AG04449 (cell line): ENCODE measurements at regions not wholly inside any gene's neighbourhood (a gene's known extent, or its start where the extent isn't known, plus 50 kb on each side); places are given as distances from the start of the nearest gene placed in this dataset.

Experiments used
- CTCF ChIA-PET: fragments of 350-600 bp; formaldehyde crosslinking; extraction: SDS; loops from one replicate; lab custom pipeline; 2021; ENCODE audit warnings: antibody characterized with exemption; lab: Yijun Ruan, JAX
- POLR2A ChIA-PET: fragments of 400-600, 350-600 bp; formaldehyde crosslinking; extraction: SDS; loops from one replicate; lab custom pipeline; 2020; ENCODE audit warnings: antibody characterized with exemption, inconsistent platforms; lab: Yijun Ruan, JAX
- DNase-seq: peaks from one replicate; pipeline ENCODE4 v3.0.0-alpha.2; 2010; ENCODE audit warnings: low read depth, low spot score
- H3K4me3 ChIP-seq: 2 replicates; pipeline ENCODE4 v1.5.1; 2011; ENCODE audit warnings: low read depth, mild to moderate bottlenecking, control low read depth, low read length
- TF ChIP-seq, protein P1 (sequence below): IDR thresholded peaks from one replicate; pipeline ENCODE4 v1.5.1; 2011; ENCODE audit warnings: mild to moderate bottlenecking, moderate library complexity, low read length, control low read depth, inconsistent platforms; ENCODE audit not compliant: insufficient read depth; ENCODE audit errors: missing control alignments

DNA sequence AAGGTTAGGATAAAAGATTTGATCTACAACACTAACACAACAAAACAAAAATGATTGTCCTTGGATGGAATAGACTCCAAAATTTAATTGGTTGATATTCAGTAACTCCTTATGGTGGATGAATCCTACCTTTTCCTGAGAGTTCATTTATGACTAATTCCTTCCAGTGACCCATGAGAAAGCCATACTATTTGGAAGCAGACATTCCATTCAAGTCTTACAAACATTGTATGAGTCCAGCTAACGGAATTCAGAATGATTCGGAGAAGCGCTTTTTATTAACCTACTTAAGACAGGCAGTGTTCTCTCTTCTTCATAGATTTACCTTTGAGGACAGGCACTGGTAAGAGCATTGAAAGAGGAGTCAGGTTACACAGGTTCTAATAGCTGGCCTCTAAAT, 155.6 kb upstream of the ZNF648 start:
- no peak for DNase-seq
- POLR2A ChIA-PET: interaction anchor here (0.6 kb wide), 1 partner anchor 175 kb away, joined by 3 read pairs; the partner anchor contains the start of gene GLUL
- TF ChIP-seq, protein P1, sequence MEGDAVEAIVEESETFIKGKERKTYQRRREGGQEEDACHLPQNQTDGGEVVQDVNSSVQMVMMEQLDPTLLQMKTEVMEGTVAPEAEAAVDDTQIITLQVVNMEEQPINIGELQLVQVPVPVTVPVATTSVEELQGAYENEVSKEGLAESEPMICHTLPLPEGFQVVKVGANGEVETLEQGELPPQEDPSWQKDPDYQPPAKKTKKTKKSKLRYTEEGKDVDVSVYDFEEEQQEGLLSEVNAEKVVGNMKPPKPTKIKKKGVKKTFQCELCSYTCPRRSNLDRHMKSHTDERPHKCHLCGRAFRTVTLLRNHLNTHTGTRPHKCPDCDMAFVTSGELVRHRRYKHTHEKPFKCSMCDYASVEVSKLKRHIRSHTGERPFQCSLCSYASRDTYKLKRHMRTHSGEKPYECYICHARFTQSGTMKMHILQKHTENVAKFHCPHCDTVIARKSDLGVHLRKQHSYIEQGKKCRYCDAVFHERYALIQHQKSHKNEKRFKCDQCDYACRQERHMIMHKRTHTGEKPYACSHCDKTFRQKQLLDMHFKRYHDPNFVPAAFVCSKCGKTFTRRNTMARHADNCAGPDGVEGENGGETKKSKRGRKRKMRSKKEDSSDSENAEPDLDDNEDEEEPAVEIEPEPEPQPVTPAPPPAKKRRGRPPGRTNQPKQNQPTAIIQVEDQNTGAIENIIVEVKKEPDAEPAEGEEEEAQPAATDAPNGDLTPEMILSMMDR: no peak
- CTCF ChIA-PET: no interaction called here
- no peak overlapping the region for H3K4me3 ChIP-seq

DNA sequence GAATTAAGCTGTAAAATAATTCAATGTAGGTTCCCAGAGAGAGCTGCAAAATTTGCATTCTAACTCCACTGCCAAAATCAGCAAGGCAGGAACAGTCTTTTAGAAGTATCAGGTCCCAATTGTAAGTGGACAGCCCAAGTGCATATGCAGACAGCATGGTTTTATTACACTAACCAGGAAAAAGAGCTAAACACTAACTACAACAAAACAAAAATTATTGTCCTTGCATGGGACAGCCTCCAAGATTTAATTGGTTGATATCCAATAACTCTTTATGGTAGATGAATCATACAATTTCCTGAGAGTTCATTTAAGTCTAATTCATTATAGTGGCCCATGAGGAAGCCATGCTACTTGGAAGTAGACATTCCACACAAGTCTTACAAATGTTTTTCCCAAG, 154.3 kb upstream of the ZNF648 start:
- CTCF ChIA-PET: interaction anchor here (1.0 kb wide), 1 partner anchor 73 kb away, joined by 3 read pairs; no protein-coding TSS in a partner anchor
- H3K4me3 ChIP-seq: no peak overlapping the region
- POLR2A ChIA-PET: no interaction called here
- DNase-seq: no peak
- TF ChIP-seq, protein P1: no peak

DNA sequence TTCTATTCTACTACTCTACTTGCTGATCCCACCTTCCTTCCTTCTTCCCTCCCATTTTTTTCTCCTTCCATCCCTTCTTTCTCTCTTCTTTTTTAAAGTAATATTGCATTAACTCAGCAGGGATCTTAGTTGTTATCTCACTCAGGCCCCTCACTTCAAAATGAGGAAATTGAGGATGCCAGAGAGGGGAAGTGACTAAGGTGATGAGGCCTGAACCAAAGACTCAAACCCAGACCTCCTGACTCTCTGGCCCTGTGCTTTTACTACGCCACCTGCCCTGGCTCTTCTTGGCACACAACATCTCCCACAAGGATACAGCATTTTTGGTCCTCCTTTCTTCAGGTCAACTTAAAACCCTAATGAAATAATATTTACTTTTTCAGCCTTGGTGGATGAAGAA, 151.7 kb upstream of the ZNF648 start:
- DNase-seq: no peak
- POLR2A ChIA-PET: no interaction called here
- H3K4me3 ChIP-seq: no peak overlapping the region
- TF ChIP-seq, protein P1: no peak
- CTCF ChIA-PET: no interaction called here

DNA sequence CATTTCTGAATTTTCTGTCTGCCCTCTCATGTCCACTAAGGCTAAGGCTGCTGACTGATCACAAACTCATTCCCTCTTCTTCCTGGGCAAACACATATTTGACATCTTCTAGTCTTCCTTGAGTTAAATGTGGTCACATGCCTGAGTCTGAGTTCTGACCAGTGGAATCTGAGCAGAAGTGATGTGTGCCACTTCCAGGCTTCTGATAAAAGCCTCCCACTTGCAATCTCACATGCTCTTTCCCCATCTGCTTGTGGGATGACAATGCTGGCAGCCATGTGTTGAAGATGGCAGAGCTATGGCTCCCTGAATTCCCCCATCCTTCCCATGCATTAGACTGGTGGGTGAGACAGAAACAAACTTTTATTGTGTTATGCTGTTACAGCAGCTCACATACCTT, 149.9 kb upstream of the ZNF648 start:
- CTCF ChIA-PET: no interaction called here
- TF ChIP-seq, protein P1: no peak
- H3K4me3 ChIP-seq: no peak overlapping the region
- POLR2A ChIA-PET: no interaction called here
- DNase-seq: no peak

DNA sequence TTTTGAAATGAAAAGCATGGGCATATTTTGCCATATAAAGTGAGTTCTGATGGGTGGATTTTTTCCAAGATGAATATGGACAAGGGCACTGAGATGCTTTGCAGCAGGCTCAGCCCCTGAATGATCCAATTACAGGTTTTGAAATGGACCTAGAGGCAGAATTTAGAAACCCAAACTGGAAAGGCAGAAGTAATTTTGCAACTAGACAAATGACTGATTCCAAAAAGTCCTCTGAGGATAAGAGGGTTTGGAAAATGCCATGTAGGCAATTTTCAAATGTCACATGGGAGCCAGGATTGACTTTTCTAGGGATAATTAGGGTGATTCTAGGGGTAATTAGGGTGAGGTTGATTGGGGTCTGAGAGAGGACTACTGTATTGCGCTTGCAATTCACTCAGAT, 148.9 kb upstream of the ZNF648 start:
- H3K4me3 ChIP-seq: no peak overlapping the region
- TF ChIP-seq, protein P1: no peak
- DNase-seq: no peak
- ChIA-PET POLR2A (no interaction called here), CTCF (no interaction called here)

DNA sequence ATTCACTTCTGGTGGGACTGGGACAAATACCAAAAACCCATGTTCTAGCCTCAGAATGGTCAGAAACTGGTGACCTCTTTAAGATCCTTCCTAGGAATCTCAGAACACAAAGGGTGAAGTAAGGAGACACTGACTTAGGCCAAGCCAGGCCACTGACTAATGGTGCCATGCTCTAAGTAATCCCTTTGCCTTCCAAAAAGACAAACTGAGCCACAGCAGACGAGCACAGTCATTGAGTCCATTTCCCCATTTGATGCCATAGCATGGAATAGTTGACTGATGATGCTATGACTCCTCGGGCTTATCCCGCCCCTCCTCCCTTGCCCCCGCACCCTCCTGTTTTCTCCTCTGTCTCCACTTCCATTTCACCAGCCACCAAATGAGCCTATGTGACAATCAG, 145.8 kb upstream of the ZNF648 start:
- no peak for DNase-seq
- TF ChIP-seq, protein P1: no peak
- H3K4me3 ChIP-seq: no peak overlapping the region
- CTCF ChIA-PET: interaction anchor here (1.2 kb wide), 1 partner anchor 64 kb away, joined by 5 read pairs; no protein-coding TSS in a partner anchor
- POLR2A ChIA-PET: no interaction called here
